ENCODE measurements at regions not wholly inside any gene's neighbourhood (a gene's known extent, or its start where the extent isn't known, plus 50 kb on each side); places are given as distances from the start of the nearest gene placed in this dataset.

GRCh38 chr3:111338059-111338698 is 203.8 kb upstream of the CD96 start:
- peak; percentile 89 for TF ChIP-seq CTCF (IDR thresholded peaks at IDR 0.05)
- DNase-seq, result peak; percentile 78
- H3K36me3 Mint-ChIP-seq (ENCODE audit: low read depth), result peaks cover 10% of the 10 kb centered on the region
- H3K4me1 Mint-ChIP-seq (ENCODE audit: low read depth), result peaks cover 45% of the 10 kb centered on the region
- no peak overlapping the region for H3K27ac Mint-ChIP-seq
- H3K27me3 Mint-ChIP-seq (ENCODE audit: insufficient read depth), result no peaks in the 10 kb centered on the region
- peaks cover 9% of the 10 kb centered on the region for H3K9me3 Mint-ChIP-seq
- H3K4me3 Mint-ChIP-seq, result peak overlapping the region; percentile 11; the same call in 1 of the 2 replicates

- peaks cover 9% of the 10 kb centered on the region for H3K9me3 Mint-ChIP-seq
- no peak for DNase-seq
- no peak overlapping the region for H3K4me3 Mint-ChIP-seq
- H3K4me1 Mint-ChIP-seq (ENCODE audit: low read depth), result peaks cover 37% of the 10 kb centered on the region
- peaks cover under 1% of the 10 kb centered on the region; the same call in 1 of the 2 replicates for H3K27me3 Mint-ChIP-seq (ENCODE audit: insufficient read depth)
- H3K27ac Mint-ChIP-seq, result no peak overlapping the region
- no peak for TF ChIP-seq CTCF (IDR thresholded peaks at IDR 0.05)
- H3K36me3 Mint-ChIP-seq (ENCODE audit: low read depth), result peaks cover 10% of the 10 kb centered on the region
Measured at GRCh38 chr3:111339017-111339416, 203.0 kb upstream of the CD96 start.

- Mint-ChIP-seq H3K4me3 (no peak overlapping the region), H3K27ac (no peak overlapping the region), H3K27me3 (ENCODE audit: insufficient read depth) (no peaks in the 10 kb centered on the region; the same call in 1 of the 2 replicates), H3K4me1 (ENCODE audit: low read depth) (no peaks in the 10 kb centered on the region), H3K36me3 (ENCODE audit: low read depth) (no peaks in the 10 kb centered on the region; the same call in 1 of the 2 replicates), H3K9me3 (peaks cover 14% of the 10 kb centered on the region; the same call in 1 of the 2 replicates)
- no peak for TF ChIP-seq CTCF (IDR thresholded peaks at IDR 0.05)
- DNase-seq, result no peak
Measured at GRCh38 chr3:111351334-111351733, 190.7 kb upstream of the CD96 start.

GRCh38 chr3:111352585-111352984 is 189.4 kb upstream of the CD96 start:
- Mint-ChIP-seq H3K27me3 (ENCODE audit: insufficient read depth) (no peaks in the 10 kb centered on the region; the same call in 1 of the 2 replicates), H3K4me3 (no peak overlapping the region), H3K9me3 (peaks cover 14% of the 10 kb centered on the region; the same call in 1 of the 2 replicates), H3K27ac (no peak overlapping the region), H3K4me1 (ENCODE audit: low read depth) (no peaks in the 10 kb centered on the region), H3K36me3 (ENCODE audit: low read depth) (no peaks in the 10 kb centered on the region; the same call in 1 of the 2 replicates)
- DNase-seq, result no peak
- no peak for TF ChIP-seq CTCF (IDR thresholded peaks at IDR 0.05)

- peaks cover 3% of the 10 kb centered on the region for H3K27me3 Mint-ChIP-seq (ENCODE audit: insufficient read depth)
- no peaks in the 10 kb centered on the region for H3K36me3 Mint-ChIP-seq (ENCODE audit: low read depth)
- H3K4me1 Mint-ChIP-seq (ENCODE audit: low read depth), result peaks cover 6% of the 10 kb centered on the region; the same call in 1 of the 2 replicates
- no peak for TF ChIP-seq CTCF (IDR thresholded peaks at IDR 0.05)
- no peak overlapping the region for H3K27ac Mint-ChIP-seq
- no peak for DNase-seq
- no peak overlapping the region for H3K4me3 Mint-ChIP-seq
- no peaks in the 10 kb centered on the region for H3K9me3 Mint-ChIP-seq
Measured at GRCh38 chr3:111359261-111360030, 182.6 kb upstream of the CD96 start.
